ENCODE measurements at regions not wholly inside any gene's neighbourhood (a gene's known extent, or its start where the extent isn't known, plus 50 kb on each side); places are given as distances from the start of the nearest gene placed in this dataset.

- TF ChIP-seq CTCF (IDR thresholded peaks at IDR 0.05), result no peak
- no peak for TF ChIP-seq POLR2A (IDR thresholded peaks at IDR 0.05)
Measured at GRCh38 chr9:28007097-28007817, 434.0 kb upstream of the C9orf72 start.

Measured in testis (tissue), 2 donors.